OCI-LY1 (cell line): ENCODE measurements at regions not wholly inside any gene's neighbourhood (a gene's known extent, or its start where the extent isn't known, plus 50 kb on each side); places are given as distances from the start of the nearest gene placed in this dataset.

Source experiments
- H2AFZ ChIP-seq: fragments of 200-600 bp; sonication (generic), shearing (Covaris generic); 2 replicates; pipeline ENCODE4 v1.6.0; 2014; ENCODE audit warnings: antibody characterized with exemption, mild to moderate bottlenecking, low read length
- H3F3A ChIP-seq: fragments of 200-600 bp; sonication (generic), shearing (Covaris generic); 2 replicates; pipeline ENCODE4 v1.6.0; 2014; ENCODE audit warnings: mild to moderate bottlenecking, antibody characterized with exemption, low read length, moderate library complexity; ENCODE audit not compliant: insufficient read depth
- H3K27ac ChIP-seq: fragments of 200-600 bp; sonication (generic); 2 replicates; pipeline ENCODE4 v1.5.1; 2014; ENCODE audit warnings: low read length, mixed run types, mild to moderate bottlenecking, low read depth; ENCODE audit not compliant: poor library complexity, severe bottlenecking
- H3K27me3 ChIP-seq: fragments of 200-600 bp; sonication (generic); 2 replicates; pipeline ENCODE4 v1.6.0; 2014; ENCODE audit warnings: antibody characterized with exemption, mild to moderate bottlenecking, low read length, moderate library complexity; ENCODE audit not compliant: insufficient read depth
- H3K36me3 ChIP-seq: fragments of 200-600 bp; sonication (generic); 2 replicates; pipeline ENCODE4 v1.6.1; 2014; ENCODE audit warnings: mild to moderate bottlenecking, antibody characterized with exemption, low read length, moderate library complexity, mixed read lengths; ENCODE audit not compliant: insufficient read depth
- H3K4me1 ChIP-seq: fragments of 200-600 bp; sonication (generic); 2 replicates; pipeline ENCODE4 v1.5.1; 2014; ENCODE audit warnings: mild to moderate bottlenecking, low read length, moderate library complexity; ENCODE audit not compliant: insufficient read depth, severe bottlenecking
- H3K4me2 ChIP-seq: fragments of 200-600 bp; sonication (generic), shearing (Covaris generic); 2 replicates; pipeline ENCODE4 v1.6.1; 2014; ENCODE audit warnings: low read length
- H3K4me3 ChIP-seq: fragments of 200-600 bp; sonication (generic); 2 replicates; pipeline ENCODE4 v1.5.1; 2014; ENCODE audit warnings: low read length, low read depth, mild to moderate bottlenecking, mixed read lengths; ENCODE audit not compliant: poor library complexity, severe bottlenecking
- H3K79me2 ChIP-seq: fragments of 200-600 bp; shearing (Covaris generic); 2 replicates; pipeline ENCODE4 v1.6.1; 2016; ENCODE audit warnings: mixed run types, low read length, mixed read lengths; ENCODE audit not compliant: insufficient read depth
- H3K9ac ChIP-seq: fragments of 200-600 bp; sonication (generic), shearing (Covaris generic); 2 replicates; pipeline ENCODE4 v1.6.1; 2014; ENCODE audit warnings: mild to moderate bottlenecking, low read length, mixed read lengths
- H3K9me2 ChIP-seq: fragments of 200-600 bp; sonication (generic), shearing (Covaris generic); 2 replicates; pipeline ENCODE4 v1.6.1; 2014; ENCODE audit warnings: low read depth, mild to moderate bottlenecking, low read length, mixed read lengths
- H3K9me3 ChIP-seq: fragments of 200-600 bp; shearing (Covaris generic); 2 replicates; pipeline ENCODE4 v1.6.1; 2014; ENCODE audit warnings: low read length, mixed read lengths
- H4K20me1 ChIP-seq: fragments of 200-600 bp; sonication (generic), shearing (Covaris generic); 2 replicates; pipeline ENCODE4 v1.6.0; 2016; ENCODE audit warnings: mild to moderate bottlenecking, low read length; ENCODE audit not compliant: insufficient read depth
- CTCF ChIP-seq: fragments of 200-600 bp; sonication (generic), shearing (Covaris generic); IDR thresholded peaks from 2 replicates; pipeline ENCODE4 v1.5.1; 2017; ENCODE audit warnings: mild to moderate bottlenecking, antibody characterized with exemption, low read length, moderate library complexity, mixed read lengths
- EZH2 ChIP-seq: fragments of 200-600 bp; sonication (generic), shearing (Covaris generic); IDR thresholded peaks from 2 replicates; pipeline ENCODE4 v1.8.0; 2017; ENCODE audit warnings: borderline replicate concordance, mixed run types, mild to moderate bottlenecking, antibody characterized with exemption, low read length, moderate library complexity, mixed read lengths

- no peaks in the 10 kb centered on the region for H3K9me2 ChIP-seq
- no peaks in the 10 kb centered on the region for H3K36me3 ChIP-seq
- H3K4me3 ChIP-seq = no peak overlapping the region
- no peak overlapping the region for H3K27ac ChIP-seq
- H3K9me3 ChIP-seq = no peaks in the 10 kb centered on the region
- H3F3A ChIP-seq = no peaks in the 10 kb centered on the region
- H3K4me1 ChIP-seq = no peaks in the 10 kb centered on the region
- peaks cover 6% of the 10 kb centered on the region; the same call in 1 of the 2 replicates for H3K27me3 ChIP-seq
- H2AFZ ChIP-seq = no peak overlapping the region
- no peaks in the 10 kb centered on the region for H4K20me1 ChIP-seq
- H3K79me2 ChIP-seq = no peaks in the 10 kb centered on the region
- H3K9ac ChIP-seq = no peak overlapping the region
- no peak overlapping the region for H3K4me2 ChIP-seq
- TF ChIP-seq EZH2 (no peak), CTCF (no peak)
These were observed 164.3 kb downstream of the FCRL5 start for GRCh38 chr1:157388057-157388456.

GRCh38 chr1:157384258-157384657 lies 168.1 kb downstream of the FCRL5 start:
- Histone ChIP-seq H3K36me3 (no peaks in the 10 kb centered on the region), H3K79me2 (no peaks in the 10 kb centered on the region), H3K9ac (no peak overlapping the region), H3K4me1 (no peaks in the 10 kb centered on the region), H3K4me3 (no peak overlapping the region), H3K4me2 (no peak overlapping the region), H3K27me3 (peaks cover 5% of the 10 kb centered on the region; the same call in 1 of the 2 replicates), H3K9me2 (no peaks in the 10 kb centered on the region), H3K27ac (no peak overlapping the region), H2AFZ (no peak overlapping the region), H4K20me1 (no peaks in the 10 kb centered on the region), H3F3A (no peaks in the 10 kb centered on the region), H3K9me3 (no peaks in the 10 kb centered on the region)
- TF ChIP-seq CTCF (no peak), EZH2 (no peak)

GRCh38 chr1:157382351-157382750 lies 170.0 kb downstream of the FCRL5 start:
- Histone ChIP-seq H3K79me2 (no peaks in the 10 kb centered on the region), H3K4me3 (no peak overlapping the region), H3K9ac (no peak overlapping the region), H3F3A (no peaks in the 10 kb centered on the region), H3K9me3 (no peaks in the 10 kb centered on the region), H3K27me3 (no peaks in the 10 kb centered on the region), H3K4me1 (peaks cover 4% of the 10 kb centered on the region), H3K27ac (no peak overlapping the region), H3K4me2 (no peak overlapping the region), H4K20me1 (no peaks in the 10 kb centered on the region), H2AFZ (no peak overlapping the region), H3K36me3 (no peaks in the 10 kb centered on the region), H3K9me2 (no peaks in the 10 kb centered on the region)
- TF ChIP-seq CTCF (no peak), EZH2 (no peak)
